GM18907 (cell line): ENCODE measurements at regions not wholly inside any gene's neighbourhood (a gene's known extent, or its start where the extent isn't known, plus 50 kb on each side); places are given as distances from the start of the nearest gene placed in this dataset.
"Not testable (repeated sequence)": the region's sequence is repeated elsewhere in the genome, so short reads cannot be mapped to it uniquely, and the experiment has no call there.

Experiments used
- ATAC-seq: cut with Tn5 transposase; IDR thresholded peaks from one replicate; pipeline ENCODE4 v1.9.1; 2021; ENCODE audit warnings: mild to moderate bottlenecking, moderate library complexity; ENCODE audit not compliant: unreplicated experiment

GRCh38 chr10:11668847-11669610 lies 57.6 kb upstream of the USP6NL start:
- no peak for ATAC-seq

- no peak for ATAC-seq
Measured at GRCh38 chr10:11667756-11668155, 56.3 kb upstream of the USP6NL start.

GRCh38 chr10:11663763-11664555 lies 52.5 kb upstream of the USP6NL start:
- ATAC-seq = peak; percentile 79

- ATAC-seq = not testable (repeated sequence)
Measured at GRCh38 chr10:11663126-11663515, 51.7 kb upstream of the USP6NL start.

- no peak for ATAC-seq
Measured at GRCh38 chr10:11661441-11661840, 50.0 kb upstream of the USP6NL start.
